Progenitor cell of endocrine pancreas (in vitro differentiated cells): ENCODE measurements at regions not wholly inside any gene's neighbourhood (a gene's known extent, or its start where the extent isn't known, plus 50 kb on each side); places are given as distances from the start of the nearest gene placed in this dataset.

Experiments used
- DNase-seq: peaks from one replicate; pipeline ENCODE4 v3.0.0; 2021; ENCODE audit warnings: low spot score; ENCODE audit not compliant: unreplicated experiment
- H3K27ac Mint-ChIP-seq: 2 replicates; pipeline ENCODE4 v1.8.0; 2021; ENCODE audit warnings: mild to moderate bottlenecking, moderate library complexity, mixed read lengths
- H3K27me3 Mint-ChIP-seq: 2 replicates; pipeline ENCODE4 v1.8.0; 2021; ENCODE audit warnings: mixed read lengths
- H3K36me3 Mint-ChIP-seq: 2 replicates; pipeline ENCODE4 v1.8.0; 2022; ENCODE audit warnings: mixed read lengths; ENCODE audit not compliant: insufficient read depth
- H3K4me1 Mint-ChIP-seq: 2 replicates; pipeline ENCODE4 v1.8.0; 2021; ENCODE audit warnings: low read depth, mixed read lengths
- H3K4me3 Mint-ChIP-seq: 2 replicates; pipeline ENCODE4 v1.8.0; 2021; ENCODE audit warnings: low read depth, mild to moderate bottlenecking, moderate library complexity, mixed read lengths
- H3K9me3 Mint-ChIP-seq: 2 replicates; pipeline ENCODE4 v1.8.0; 2021; ENCODE audit warnings: low read depth, mixed read lengths
- CTCF ChIP-seq: fragments of 200-600 bp; sonication (generic); IDR thresholded peaks from one replicate; pipeline ENCODE4 v1.5.0; 2021; ENCODE audit warnings: antibody characterized with exemption, mild to moderate bottlenecking; ENCODE audit not compliant: unreplicated experiment

GRCh38 chr18:76684265-76684664 lies 138.1 kb upstream of the ZNF236 start:
- no peak for TF ChIP-seq CTCF
- peaks cover 8% of the 10 kb centered on the region for H3K27me3 Mint-ChIP-seq
- H3K4me3 Mint-ChIP-seq: no peak overlapping the region
- no peaks in the 10 kb centered on the region for H3K36me3 Mint-ChIP-seq
- no peak for DNase-seq
- peaks cover 6% of the 10 kb centered on the region for H3K4me1 Mint-ChIP-seq
- H3K9me3 Mint-ChIP-seq: no peaks in the 10 kb centered on the region
- H3K27ac Mint-ChIP-seq: no peak overlapping the region

GRCh38 chr18:76679945-76680344 lies 142.4 kb upstream of the ZNF236 start:
- no peaks in the 10 kb centered on the region for H3K9me3 Mint-ChIP-seq
- H3K4me3 Mint-ChIP-seq: no peak overlapping the region
- no peak overlapping the region for H3K27ac Mint-ChIP-seq
- no peaks in the 10 kb centered on the region for H3K36me3 Mint-ChIP-seq
- TF ChIP-seq CTCF: no peak
- no peak for DNase-seq
- H3K27me3 Mint-ChIP-seq: peaks cover 9% of the 10 kb centered on the region
- H3K4me1 Mint-ChIP-seq: no peaks in the 10 kb centered on the region

DNA sequence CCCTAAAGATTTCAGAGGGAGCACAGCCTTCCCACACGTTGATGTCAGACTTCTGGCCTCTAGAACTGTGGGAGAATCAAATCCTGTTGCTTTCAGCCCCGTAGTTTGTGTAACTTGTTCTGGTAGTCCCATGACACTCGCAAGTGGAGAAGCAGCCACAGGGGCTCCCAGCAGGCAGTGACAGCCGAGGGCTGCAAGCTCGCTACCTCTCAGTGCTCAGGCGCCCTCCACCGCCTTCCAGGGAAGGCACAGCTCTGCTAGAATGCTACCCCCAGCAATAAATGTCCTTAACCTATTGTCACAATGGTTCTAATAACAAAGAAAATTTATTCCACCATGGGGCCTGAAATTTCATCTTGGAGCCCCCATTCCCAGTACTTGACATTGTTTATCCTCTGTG lies 143.1 kb upstream of the ZNF236 start:
- Mint-ChIP-seq H3K27me3 (peaks cover 9% of the 10 kb centered on the region), H3K9me3 (no peaks in the 10 kb centered on the region), H3K4me1 (peaks cover under 1% of the 10 kb centered on the region), H3K27ac (no peak overlapping the region), H3K36me3 (no peaks in the 10 kb centered on the region), H3K4me3 (no peak overlapping the region)
- DNase-seq: no peak
- peak; percentile 45 for TF ChIP-seq CTCF

GRCh38 chr18:76678248-76678647 lies 144.1 kb upstream of the ZNF236 start:
- DNase-seq: no peak
- Mint-ChIP-seq H3K27me3 (peaks cover 9% of the 10 kb centered on the region), H3K36me3 (no peaks in the 10 kb centered on the region), H3K27ac (no peak overlapping the region), H3K9me3 (no peaks in the 10 kb centered on the region), H3K4me3 (no peak overlapping the region), H3K4me1 (peaks cover 2% of the 10 kb centered on the region)
- no peak for TF ChIP-seq CTCF

- no peak for TF ChIP-seq CTCF
- Mint-ChIP-seq H3K27me3 (peaks cover 6% of the 10 kb centered on the region), H3K27ac (no peak overlapping the region), H3K9me3 (no peaks in the 10 kb centered on the region), H3K4me3 (no peak overlapping the region), H3K4me1 (peaks cover 2% of the 10 kb centered on the region), H3K36me3 (no peaks in the 10 kb centered on the region)
- no peak for DNase-seq
Measured at GRCh38 chr18:76674596-76674995, 147.8 kb upstream of the ZNF236 start.
